OCI-LY1 (cell line): ENCODE measurements at regions not wholly inside any gene's neighbourhood (a gene's known extent, or its start where the extent isn't known, plus 50 kb on each side); places are given as distances from the start of the nearest gene placed in this dataset.
A peak's percentile ranks its signal among the peaks of the same experiment; 100 is the strongest.
"Not testable (repeated sequence)": the region's sequence is repeated elsewhere in the genome, so short reads cannot be mapped to it uniquely, and the experiment has no call there.

Source experiments
- H2AFZ ChIP-seq: fragments of 200-600 bp; sonication (generic), shearing (Covaris generic); 2 replicates; pipeline ENCODE4 v1.6.0; 2014; ENCODE audit warnings: antibody characterized with exemption, mild to moderate bottlenecking, low read length
- H3F3A ChIP-seq: fragments of 200-600 bp; sonication (generic), shearing (Covaris generic); 2 replicates; pipeline ENCODE4 v1.6.0; 2014; ENCODE audit warnings: mild to moderate bottlenecking, antibody characterized with exemption, low read length, moderate library complexity; ENCODE audit not compliant: insufficient read depth
- H3K27ac ChIP-seq: fragments of 200-600 bp; sonication (generic); 2 replicates; pipeline ENCODE4 v1.5.1; 2014; ENCODE audit warnings: low read length, mixed run types, mild to moderate bottlenecking, low read depth; ENCODE audit not compliant: poor library complexity, severe bottlenecking
- H3K27me3 ChIP-seq: fragments of 200-600 bp; sonication (generic); 2 replicates; pipeline ENCODE4 v1.6.0; 2014; ENCODE audit warnings: antibody characterized with exemption, mild to moderate bottlenecking, low read length, moderate library complexity; ENCODE audit not compliant: insufficient read depth
- H3K36me3 ChIP-seq: fragments of 200-600 bp; sonication (generic); 2 replicates; pipeline ENCODE4 v1.6.1; 2014; ENCODE audit warnings: mild to moderate bottlenecking, antibody characterized with exemption, low read length, moderate library complexity, mixed read lengths; ENCODE audit not compliant: insufficient read depth
- H3K4me1 ChIP-seq: fragments of 200-600 bp; sonication (generic); 2 replicates; pipeline ENCODE4 v1.5.1; 2014; ENCODE audit warnings: mild to moderate bottlenecking, low read length, moderate library complexity; ENCODE audit not compliant: insufficient read depth, severe bottlenecking
- H3K4me2 ChIP-seq: fragments of 200-600 bp; sonication (generic), shearing (Covaris generic); 2 replicates; pipeline ENCODE4 v1.6.1; 2014; ENCODE audit warnings: low read length
- H3K4me3 ChIP-seq: fragments of 200-600 bp; sonication (generic); 2 replicates; pipeline ENCODE4 v1.5.1; 2014; ENCODE audit warnings: low read length, low read depth, mild to moderate bottlenecking, mixed read lengths; ENCODE audit not compliant: poor library complexity, severe bottlenecking
- H3K79me2 ChIP-seq: fragments of 200-600 bp; shearing (Covaris generic); 2 replicates; pipeline ENCODE4 v1.6.1; 2016; ENCODE audit warnings: mixed run types, low read length, mixed read lengths; ENCODE audit not compliant: insufficient read depth
- H3K9ac ChIP-seq: fragments of 200-600 bp; sonication (generic), shearing (Covaris generic); 2 replicates; pipeline ENCODE4 v1.6.1; 2014; ENCODE audit warnings: mild to moderate bottlenecking, low read length, mixed read lengths
- H3K9me2 ChIP-seq: fragments of 200-600 bp; sonication (generic), shearing (Covaris generic); 2 replicates; pipeline ENCODE4 v1.6.1; 2014; ENCODE audit warnings: low read depth, mild to moderate bottlenecking, low read length, mixed read lengths
- H3K9me3 ChIP-seq: fragments of 200-600 bp; shearing (Covaris generic); 2 replicates; pipeline ENCODE4 v1.6.1; 2014; ENCODE audit warnings: low read length, mixed read lengths
- H4K20me1 ChIP-seq: fragments of 200-600 bp; sonication (generic), shearing (Covaris generic); 2 replicates; pipeline ENCODE4 v1.6.0; 2016; ENCODE audit warnings: mild to moderate bottlenecking, low read length; ENCODE audit not compliant: insufficient read depth
- EZH2 ChIP-seq: fragments of 200-600 bp; sonication (generic), shearing (Covaris generic); IDR thresholded peaks from 2 replicates; pipeline ENCODE4 v1.8.0; 2017; ENCODE audit warnings: borderline replicate concordance, mixed run types, mild to moderate bottlenecking, antibody characterized with exemption, low read length, moderate library complexity, mixed read lengths
- TF ChIP-seq, protein P1 (sequence below): fragments of 200-600 bp; sonication (generic), shearing (Covaris generic); IDR thresholded peaks from 2 replicates; pipeline ENCODE4 v1.5.1; 2017; ENCODE audit warnings: mild to moderate bottlenecking, antibody characterized with exemption, low read length, moderate library complexity, mixed read lengths

- H3F3A ChIP-seq, result no peaks in the 10 kb centered on the region
- H3K9me2 ChIP-seq, result no peaks in the 10 kb centered on the region
- no peak overlapping the region for H3K4me2 ChIP-seq
- no peak overlapping the region for H3K4me3 ChIP-seq
- peaks cover 28% of the 10 kb centered on the region for H3K4me1 ChIP-seq
- peak overlapping the region; percentile 4 for H3K27ac ChIP-seq
- no peaks in the 10 kb centered on the region for H3K9me3 ChIP-seq
- no peak overlapping the region for H3K9ac ChIP-seq
- no peaks in the 10 kb centered on the region for H3K79me2 ChIP-seq
- H3K27me3 ChIP-seq, result no peaks in the 10 kb centered on the region
- TF ChIP-seq, protein P1, sequence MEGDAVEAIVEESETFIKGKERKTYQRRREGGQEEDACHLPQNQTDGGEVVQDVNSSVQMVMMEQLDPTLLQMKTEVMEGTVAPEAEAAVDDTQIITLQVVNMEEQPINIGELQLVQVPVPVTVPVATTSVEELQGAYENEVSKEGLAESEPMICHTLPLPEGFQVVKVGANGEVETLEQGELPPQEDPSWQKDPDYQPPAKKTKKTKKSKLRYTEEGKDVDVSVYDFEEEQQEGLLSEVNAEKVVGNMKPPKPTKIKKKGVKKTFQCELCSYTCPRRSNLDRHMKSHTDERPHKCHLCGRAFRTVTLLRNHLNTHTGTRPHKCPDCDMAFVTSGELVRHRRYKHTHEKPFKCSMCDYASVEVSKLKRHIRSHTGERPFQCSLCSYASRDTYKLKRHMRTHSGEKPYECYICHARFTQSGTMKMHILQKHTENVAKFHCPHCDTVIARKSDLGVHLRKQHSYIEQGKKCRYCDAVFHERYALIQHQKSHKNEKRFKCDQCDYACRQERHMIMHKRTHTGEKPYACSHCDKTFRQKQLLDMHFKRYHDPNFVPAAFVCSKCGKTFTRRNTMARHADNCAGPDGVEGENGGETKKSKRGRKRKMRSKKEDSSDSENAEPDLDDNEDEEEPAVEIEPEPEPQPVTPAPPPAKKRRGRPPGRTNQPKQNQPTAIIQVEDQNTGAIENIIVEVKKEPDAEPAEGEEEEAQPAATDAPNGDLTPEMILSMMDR, result no peak
- TF ChIP-seq EZH2, result no peak
- no peak overlapping the region for H2AFZ ChIP-seq
- no peaks in the 10 kb centered on the region for H4K20me1 ChIP-seq
- H3K36me3 ChIP-seq, result peaks cover 5% of the 10 kb centered on the region; the same call in 1 of the 2 replicates
Observed at GRCh38 chr7:66452165-66452564, 176.5 kb upstream of the KCTD7 start.

- Histone ChIP-seq H3K36me3 (peaks cover 4% of the 10 kb centered on the region; the same call in 1 of the 2 replicates), H3K9me2 (no peaks in the 10 kb centered on the region), H3K79me2 (no peaks in the 10 kb centered on the region), H3K9ac (no peak overlapping the region), H3K9me3 (no peaks in the 10 kb centered on the region), H3F3A (no peaks in the 10 kb centered on the region), H3K4me2 (no peak overlapping the region), H3K27me3 (no peaks in the 10 kb centered on the region), H3K27ac (no peak overlapping the region), H3K4me1 (peaks cover 33% of the 10 kb centered on the region), H4K20me1 (no peaks in the 10 kb centered on the region), H3K4me3 (no peak overlapping the region), H2AFZ (no peak overlapping the region)
- TF ChIP-seq, protein P1, result no peak
- no peak for TF ChIP-seq EZH2
Observed at GRCh38 chr7:66453340-66453739, 175.3 kb upstream of the KCTD7 start.

- no peaks in the 10 kb centered on the region for H3K36me3 ChIP-seq
Observed at GRCh38 chr7:66454600-66455225, 174.0 kb upstream of the KCTD7 start.

DNA sequence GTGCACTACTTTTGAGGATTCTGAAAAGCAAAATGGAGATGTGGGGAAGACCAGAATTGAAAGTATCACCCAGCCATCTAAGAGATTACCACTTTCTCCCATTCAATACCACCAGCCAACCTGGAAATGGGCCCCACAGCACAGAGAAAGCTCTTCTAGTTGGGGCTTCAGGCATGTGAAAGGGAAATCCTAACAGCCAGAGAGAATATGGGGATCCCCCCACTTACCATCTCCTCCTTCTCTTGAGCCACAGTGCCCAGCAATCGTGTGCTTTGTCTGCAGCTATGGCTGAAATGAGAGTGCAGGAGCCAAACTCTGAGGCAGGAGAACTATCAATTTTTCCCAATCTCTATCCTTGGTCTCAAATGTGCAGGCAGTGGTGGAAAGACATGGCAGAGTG, 173.2 kb upstream of the KCTD7 start:
- not testable (repeated sequence) for H3K79me2 ChIP-seq, H2AFZ ChIP-seq, H3K9me3 ChIP-seq, H3K9me2 ChIP-seq, H3K36me3 ChIP-seq, H3K9ac ChIP-seq, H3K27me3 ChIP-seq, H4K20me1 ChIP-seq, H3F3A ChIP-seq, H3K4me2 ChIP-seq, H3K4me3 ChIP-seq
- H3K27ac ChIP-seq, result peak overlapping the region; percentile 37
- peaks cover 46% of the 10 kb centered on the region for H3K4me1 ChIP-seq

More at GRCh38 chr7:66454600-66455225, 174.0 kb upstream of the KCTD7 start:
- peaks cover 46% of the 10 kb centered on the region for H3K4me1 ChIP-seq
- H3K9me3 ChIP-seq, result no peaks in the 10 kb centered on the region
- H2AFZ ChIP-seq, result no peak overlapping the region
- no peak for TF ChIP-seq EZH2
- TF ChIP-seq, protein P1, result no peak
- H3F3A ChIP-seq, result no peaks in the 10 kb centered on the region
- no peaks in the 10 kb centered on the region for H3K9me2 ChIP-seq
- no peaks in the 10 kb centered on the region for H3K79me2 ChIP-seq
- H3K4me3 ChIP-seq, result no peak overlapping the region
- peak overlapping the region; percentile 37 for H3K27ac ChIP-seq
- no peaks in the 10 kb centered on the region for H4K20me1 ChIP-seq
- H3K9ac ChIP-seq, result no peak overlapping the region
- H3K4me2 ChIP-seq, result no peak overlapping the region
- no peaks in the 10 kb centered on the region for H3K27me3 ChIP-seq

GRCh38 chr7:66456431-66456830, 172.2 kb upstream of the KCTD7 start:
- not testable (repeated sequence) for H3K27ac ChIP-seq, H3K9me3 ChIP-seq, H3K9ac ChIP-seq, H3K36me3 ChIP-seq, H4K20me1 ChIP-seq, H3K9me2 ChIP-seq, H3K27me3 ChIP-seq, H3K4me3 ChIP-seq, H3F3A ChIP-seq, H2AFZ ChIP-seq, H3K4me2 ChIP-seq, H3K79me2 ChIP-seq
- peaks cover 44% of the 10 kb centered on the region for H3K4me1 ChIP-seq
